Ishikawa (cell line): ENCODE measurements at regions not wholly inside any gene's neighbourhood (a gene's known extent, or its start where the extent isn't known, plus 50 kb on each side); places are given as distances from the start of the nearest gene placed in this dataset.

ENCODE experiments used
- FOXM1 ChIP-seq: IDR thresholded peaks from 2 replicates; pipeline ENCODE4 v1.6.1; 2012; ENCODE audit warnings: low read depth, borderline replicate concordance
- RAD21 ChIP-seq: IDR thresholded peaks from 2 replicates; pipeline ENCODE4 v1.6.1; 2012; ENCODE audit warnings: low read depth
- REST ChIP-seq: IDR thresholded peaks from 2 replicates; pipeline ENCODE4 v1.6.1; 2012; ENCODE audit warnings: low read depth, mild to moderate bottlenecking
- TCF12 ChIP-seq: IDR thresholded peaks from 2 replicates; pipeline ENCODE4 v1.6.1; 2012; ENCODE audit warnings: low read depth
- TEAD4 ChIP-seq: IDR thresholded peaks from 2 replicates; pipeline ENCODE4 v1.6.1; 2012
- ZBTB7A ChIP-seq: IDR thresholded peaks from 2 replicates; pipeline ENCODE4 v1.6.1; 2012; ENCODE audit warnings: low read depth

- TF ChIP-seq RAD21 (no peak), FOXM1 (no peak), TCF12 (no peak), REST (no peak), ZBTB7A (no peak), TEAD4 (no peak)
Measured at GRCh38 chr1:63082766-63083165, 239.6 kb upstream of the FOXD3 start.
